NB4 (cell line): ENCODE measurements at regions not wholly inside any gene's neighbourhood (a gene's known extent, or its start where the extent isn't known, plus 50 kb on each side); places are given as distances from the start of the nearest gene placed in this dataset.

Experiments used
- CTCF ChIP-seq: IDR thresholded peaks from one replicate; pipeline ENCODE4 v1.5.1; 2012; ENCODE audit warnings: low read depth, low read length
- MAX ChIP-seq: IDR thresholded peaks from 2 replicates; pipeline ENCODE4 v1.6.1; 2011; ENCODE audit warnings: low read depth, low read length
- POLR2A ChIP-seq: IDR thresholded peaks from 2 replicates; pipeline ENCODE4 v1.6.1; 2011; ENCODE audit warnings: mild to moderate bottlenecking; ENCODE audit not compliant: insufficient read length; ENCODE audit errors: extremely low read depth

GRCh38 chr14:101064121-101064661 is 160.7 kb upstream of the RTL1 start:
- TF ChIP-seq POLR2A (no peak), CTCF (no peak), MAX (no peak)
